ENCODE measurements at regions not wholly inside any gene's neighbourhood (a gene's known extent, or its start where the extent isn't known, plus 50 kb on each side); places are given as distances from the start of the nearest gene placed in this dataset.
"Not testable (repeated sequence)": the region's sequence is repeated elsewhere in the genome, so short reads cannot be mapped to it uniquely, and the experiment has no call there.

DNA sequence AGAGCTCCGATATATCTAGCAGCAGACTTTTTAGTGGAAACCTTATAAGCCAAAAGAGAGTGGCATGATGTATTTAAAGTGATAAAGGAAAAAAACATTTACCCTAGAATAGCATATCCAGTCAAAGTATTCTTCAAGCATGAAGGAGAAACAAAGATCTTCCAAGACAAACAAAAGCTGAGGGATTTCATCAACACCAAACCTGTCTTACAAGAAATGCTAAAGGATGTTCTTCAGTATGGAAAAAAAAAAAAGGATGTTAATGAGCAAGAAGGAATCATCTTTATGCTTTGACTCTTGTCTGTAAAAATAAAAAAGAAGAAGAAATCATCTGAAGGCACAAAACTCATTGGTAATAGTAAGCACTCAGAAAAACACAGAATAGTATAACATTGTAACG, 338.2 kb downstream of the TLE1 start:
- no peak for DNase-seq

DNA sequence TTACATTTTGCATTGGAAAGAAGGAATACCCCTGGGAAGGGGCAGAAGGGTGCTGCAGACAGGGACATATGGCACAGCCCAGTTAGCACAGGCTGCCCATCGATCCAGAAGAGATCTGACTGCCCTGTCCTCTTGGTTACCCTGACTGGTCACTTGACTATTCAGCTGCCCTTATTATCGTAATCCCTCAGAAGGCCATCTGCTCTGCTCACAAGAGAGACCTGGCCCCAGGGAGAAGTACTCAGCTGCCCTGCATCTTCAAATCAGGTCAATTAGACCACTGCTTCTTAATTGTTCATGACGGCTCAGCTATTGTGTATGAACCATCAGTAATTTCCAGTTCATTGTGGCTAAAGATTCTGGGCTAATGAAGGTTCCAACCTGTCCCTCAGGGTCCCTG, 345.0 kb downstream of the TLE1 start:
- no peak for DNase-seq

DNA sequence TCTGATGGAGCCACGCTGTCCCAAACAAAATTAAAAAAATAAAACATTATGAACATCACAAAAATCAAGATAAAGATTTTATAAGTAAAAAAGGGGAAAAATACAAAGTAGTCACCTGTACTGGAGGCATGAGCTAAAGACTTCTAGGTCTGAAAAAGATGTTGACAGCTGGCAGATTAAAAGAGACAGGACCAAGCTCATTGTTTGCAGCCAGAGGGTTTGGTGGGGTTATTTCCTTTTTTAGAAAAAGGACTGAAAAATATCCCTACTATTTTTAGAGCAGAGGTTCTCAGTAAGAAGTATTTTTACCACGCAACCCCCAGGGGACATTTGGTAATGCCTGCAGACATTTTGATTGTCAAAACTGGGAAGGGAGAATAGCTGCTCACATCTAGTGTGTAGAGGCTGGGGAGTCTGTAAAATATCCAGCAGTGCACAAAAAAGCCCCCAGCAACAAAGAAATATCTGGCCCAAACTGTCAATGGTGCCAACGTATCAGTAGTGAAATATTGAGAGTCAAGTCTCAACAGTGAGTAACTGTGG, 353.4 kb downstream of the TLE1 start:
- no peak for DNase-seq

GRCh38 chr9:81321551-81321950, 367.8 kb downstream of the TLE1 start:
- no peak for DNase-seq

DNA sequence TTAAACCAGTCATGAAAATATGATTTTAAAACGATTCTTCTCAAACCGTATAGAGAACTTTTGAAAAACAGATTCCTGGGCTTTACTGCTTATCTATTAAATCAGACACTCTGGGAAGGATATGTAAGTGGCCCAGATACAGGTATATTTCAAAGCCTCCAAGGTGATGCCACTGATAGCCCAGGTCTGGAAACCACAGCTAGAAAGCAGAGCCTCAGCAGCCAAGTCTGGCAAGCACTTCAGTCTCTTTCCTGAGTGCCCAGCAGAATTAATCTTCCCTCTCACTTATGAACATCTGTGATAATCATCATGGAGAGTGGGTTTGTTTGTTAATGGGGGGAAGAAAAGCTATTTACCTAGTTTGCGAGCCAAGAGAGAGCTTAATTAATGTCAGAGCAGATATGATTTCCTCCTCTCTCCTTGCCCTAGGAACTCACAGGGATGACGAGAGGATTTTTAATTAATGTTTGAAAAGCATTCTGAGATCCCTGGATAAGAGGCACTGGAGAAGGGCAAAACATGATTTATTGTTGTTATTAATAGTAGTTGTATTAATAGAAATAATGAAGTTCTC, 368.4 kb downstream of the TLE1 start:
- DNase-seq = no peak

- DNase-seq = no peak
These were observed 370.8 kb downstream of the TLE1 start for GRCh38 chr9:81318571-81318970.

DNA sequence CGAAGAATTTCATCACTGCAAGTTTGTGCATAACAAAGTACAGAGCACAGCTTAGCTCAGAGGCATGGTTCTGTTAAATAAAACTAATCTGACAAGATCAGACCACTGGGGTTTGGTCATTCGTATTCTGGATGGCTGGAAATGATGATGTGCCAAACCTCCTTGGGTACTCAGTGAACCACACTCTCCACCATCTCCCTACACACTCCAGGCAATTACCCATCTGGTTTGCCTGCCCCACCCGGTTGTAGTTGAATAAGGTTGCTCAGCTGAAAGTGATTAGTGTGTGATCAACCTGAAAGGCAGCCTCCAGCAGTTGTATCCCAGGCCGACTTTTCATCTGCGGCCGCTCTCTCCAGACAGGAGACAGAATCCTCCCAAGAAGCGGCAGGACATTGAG, 371.4 kb downstream of the TLE1 start:
- DNase-seq = no peak

DNA sequence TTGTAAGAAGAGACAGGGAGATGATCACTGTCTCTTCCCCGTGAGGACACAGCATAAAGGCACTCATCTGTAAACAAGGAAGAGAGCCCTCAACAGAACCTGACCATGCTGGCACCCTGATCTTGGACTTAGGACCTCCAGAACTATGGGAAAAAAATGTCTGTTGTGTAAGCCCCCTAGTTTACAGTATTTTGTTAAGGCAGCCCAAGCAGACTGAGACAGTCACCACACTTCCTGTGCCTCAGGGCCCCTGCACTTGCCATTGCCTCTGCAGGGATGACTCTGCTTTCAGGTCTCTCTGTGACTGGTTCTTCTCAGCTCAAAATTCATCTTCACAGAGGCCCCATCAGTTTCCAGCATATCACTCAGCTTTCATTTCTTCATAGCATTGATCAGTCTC, 372.1 kb downstream of the TLE1 start:
- DNase-seq = no peak

- DNase-seq = no peak
These were observed 374.9 kb downstream of the TLE1 start for GRCh38 chr9:81314490-81314889.

DNA sequence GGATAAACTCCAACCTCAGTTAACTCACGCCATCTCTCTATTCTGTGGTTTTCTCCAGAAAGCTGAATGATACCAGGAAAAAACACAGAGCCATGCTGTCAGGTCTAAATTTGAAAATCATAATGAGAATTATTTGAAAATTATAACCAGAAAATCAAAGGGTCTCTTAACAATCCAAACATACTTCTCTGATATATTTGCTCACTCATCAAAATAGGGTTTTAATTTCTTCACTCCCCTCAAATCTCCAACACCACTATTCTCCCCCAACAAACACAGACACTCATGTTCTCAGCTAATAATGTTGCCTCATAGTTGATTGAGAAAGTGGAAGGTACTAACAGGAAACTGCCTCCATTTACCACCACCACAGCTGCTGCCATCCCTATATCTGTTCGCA, 375.5 kb downstream of the TLE1 start:
- no peak for DNase-seq

DNA sequence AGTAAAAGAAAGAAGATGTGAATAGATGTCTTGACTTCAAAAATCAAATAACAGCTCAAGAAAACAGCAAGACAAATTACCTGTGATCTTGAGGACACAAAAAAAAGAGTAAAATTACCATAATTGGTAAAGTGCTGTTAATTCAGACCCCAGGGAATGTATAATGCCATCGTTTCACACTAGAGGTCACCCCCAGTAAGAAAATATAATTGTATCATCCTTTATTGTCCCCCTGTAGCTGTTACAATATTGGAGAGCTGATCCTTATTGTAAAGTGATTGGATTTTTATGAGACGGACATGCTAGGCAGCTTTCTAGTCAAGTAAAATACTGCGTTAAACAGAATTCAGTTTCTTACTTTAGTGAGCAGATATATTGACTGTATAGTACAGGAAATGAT, 377.0 kb downstream of the TLE1 start:
- DNase-seq = no peak

- DNase-seq = no peak
These were observed 380.9 kb downstream of the TLE1 start for GRCh38 chr9:81308404-81308803.

- DNase-seq = not testable (repeated sequence)
These were observed 381.6 kb downstream of the TLE1 start for GRCh38 chr9:81307791-81308190.

GRCh38 chr9:81305561-81306182, 383.7 kb downstream of the TLE1 start:
- no peak for DNase-seq

GRCh38 chr9:81303658-81304057, 385.7 kb downstream of the TLE1 start:
- DNase-seq = no peak

- no peak for DNase-seq
These were observed 395.7 kb downstream of the TLE1 start for GRCh38 chr9:81293651-81294050.

DNA sequence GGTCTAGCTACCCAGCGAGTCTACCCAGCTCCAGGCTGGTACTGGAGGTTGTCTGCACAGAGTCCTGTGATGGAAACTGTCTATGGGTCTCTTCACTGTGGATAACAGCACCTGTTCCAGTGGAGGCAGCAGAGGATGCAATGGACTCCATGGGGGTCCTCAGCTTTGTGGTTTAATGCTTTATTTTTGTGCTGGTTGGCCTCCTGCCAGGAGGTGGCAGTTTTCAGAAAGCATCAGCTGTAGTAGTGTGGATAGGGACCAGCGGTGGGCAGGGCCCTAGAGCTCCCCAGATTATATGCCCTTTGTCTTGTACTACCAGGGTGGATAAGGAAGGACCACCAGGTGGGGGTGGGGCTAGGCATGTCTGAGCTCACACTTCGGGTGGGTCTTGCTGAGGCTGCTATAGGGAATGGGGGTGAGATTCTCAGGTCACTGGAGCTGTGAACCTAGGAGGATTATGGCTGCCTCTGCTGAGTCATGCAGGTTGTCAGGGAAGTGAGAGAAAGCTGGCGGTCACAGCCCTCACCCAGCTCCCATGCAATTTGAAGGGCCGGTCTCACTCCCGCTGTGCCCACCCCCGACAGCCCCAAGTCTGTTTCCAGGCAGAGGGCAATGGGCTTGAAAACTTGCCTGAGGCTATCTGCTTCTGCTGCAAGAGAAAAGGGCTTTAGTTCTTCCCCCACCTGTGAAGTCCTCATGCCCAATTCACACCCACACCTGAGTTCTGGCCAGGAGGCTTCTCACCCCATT, 397.1 kb downstream of the TLE1 start:
- DNase-seq = no peak

DNA sequence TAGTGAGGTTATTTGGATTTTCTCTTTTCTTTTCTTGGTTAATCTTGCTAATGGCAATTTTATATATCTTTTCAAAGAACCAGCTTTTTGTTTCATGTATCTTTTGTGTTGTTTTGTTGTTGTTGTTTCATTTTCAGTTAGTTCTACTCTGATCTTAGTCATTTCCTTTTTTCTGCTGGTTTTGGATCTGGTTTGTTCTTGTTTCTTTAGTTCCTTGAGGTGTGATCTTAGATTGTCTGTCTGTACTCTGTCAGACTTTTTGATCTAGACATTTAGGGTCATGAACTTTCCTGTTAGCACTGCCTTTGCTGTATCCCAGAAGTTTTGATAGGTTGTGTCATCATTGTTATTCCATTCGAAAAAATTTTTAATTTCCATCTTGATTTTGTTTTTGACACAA, 399.7 kb downstream of the TLE1 start:
- no peak for DNase-seq

- no peak for DNase-seq
These were observed 421.3 kb downstream of the TLE1 start for GRCh38 chr9:81268048-81268447.

GRCh38 chr9:81266674-81267073, 422.7 kb downstream of the TLE1 start:
- no peak for DNase-seq

GRCh38 chr9:81266086-81266485, 423.3 kb downstream of the TLE1 start:
- DNase-seq = no peak

DNA sequence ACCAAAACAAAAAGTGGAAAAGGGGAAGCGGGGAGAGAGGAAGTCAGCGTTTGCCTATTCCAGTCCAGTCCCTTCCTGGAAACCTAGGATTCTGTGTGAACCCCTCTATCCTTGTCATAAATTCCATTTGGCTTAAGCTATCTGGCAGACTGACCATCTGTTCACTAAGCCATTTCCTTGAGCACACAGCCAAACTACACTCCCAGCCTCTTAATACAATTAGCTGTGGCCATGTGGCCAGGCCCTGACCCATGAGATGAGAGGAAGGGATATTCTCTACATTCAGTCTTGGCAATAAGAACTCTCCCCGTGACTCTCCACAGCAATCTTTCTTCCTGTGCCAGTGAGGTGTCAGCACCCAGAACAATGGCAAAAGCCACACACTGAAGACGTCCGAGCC, 424.8 kb downstream of the TLE1 start:
- no peak for DNase-seq

DNA sequence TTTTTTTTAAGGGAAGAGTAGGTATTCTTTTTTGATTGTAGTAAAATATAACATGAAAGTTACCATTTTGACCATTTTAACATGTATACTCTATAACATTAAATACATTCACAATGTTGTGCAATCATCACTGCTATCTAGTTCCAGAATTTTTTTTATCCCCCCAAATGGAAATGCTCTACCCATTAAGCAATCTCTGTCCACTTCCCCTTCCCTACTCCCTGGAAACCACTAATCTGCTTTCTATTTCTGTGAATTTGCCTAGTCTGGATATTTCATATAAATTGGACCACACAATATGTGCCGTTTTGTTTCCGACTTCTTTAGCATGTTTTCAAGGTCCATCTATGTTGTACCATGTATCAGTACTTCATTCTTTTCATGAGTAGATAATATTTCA, 429.5 kb downstream of the TLE1 start:
- DNase-seq = no peak

DNA sequence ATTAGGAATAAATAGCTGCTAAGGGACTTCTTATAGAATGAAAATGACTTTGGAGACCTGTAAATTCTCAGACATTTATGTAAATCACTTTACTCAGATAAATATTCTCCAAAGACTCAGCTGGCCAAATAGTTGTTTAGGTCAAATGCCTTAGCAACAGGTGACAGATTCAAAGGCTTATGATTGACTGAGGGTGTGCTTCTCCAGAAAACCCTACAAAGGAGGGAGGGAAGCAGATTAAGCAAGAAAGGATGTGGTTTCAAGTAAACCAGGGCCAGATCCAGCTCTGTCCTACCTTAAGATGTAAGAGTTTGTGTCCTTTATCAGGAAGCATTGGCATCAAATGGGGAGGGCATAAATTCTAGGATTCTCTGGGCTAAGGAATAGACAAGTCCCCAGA, 433.0 kb downstream of the TLE1 start:
- no peak for DNase-seq

Data from left kidney (tissue), 1 donor.